ENCODE measurements at regions not wholly inside any gene's neighbourhood (a gene's known extent, or its start where the extent isn't known, plus 50 kb on each side); places are given as distances from the start of the nearest gene placed in this dataset.
"Not testable (repeated sequence)": the region's sequence is repeated elsewhere in the genome, so short reads cannot be mapped to it uniquely, and the experiment has no call there.

- no peak for DNase-seq
Observed at GRCh38 chr6:81623106-81623759, 129.2 kb downstream of the TENT5A start.

- no peak for DNase-seq
Observed at GRCh38 chr6:81621816-81622395, 130.6 kb downstream of the TENT5A start.

GRCh38 chr6:81614292-81614691 is 138.2 kb downstream of the TENT5A start:
- no peak for DNase-seq

GRCh38 chr6:81613606-81614005 is 138.9 kb downstream of the TENT5A start:
- DNase-seq = no peak

GRCh38 chr6:81612136-81612535 is 140.3 kb downstream of the TENT5A start:
- no peak for DNase-seq

GRCh38 chr6:81609736-81610135 is 142.7 kb downstream of the TENT5A start:
- no peak for DNase-seq

GRCh38 chr6:81608776-81609175 is 143.7 kb downstream of the TENT5A start:
- DNase-seq = no peak

- no peak for DNase-seq
Observed at GRCh38 chr6:81606965-81607381, 145.5 kb downstream of the TENT5A start.

- no peak for DNase-seq
Observed at GRCh38 chr6:81605526-81605925, 147.0 kb downstream of the TENT5A start.

GRCh38 chr6:81601918-81602317 is 150.6 kb downstream of the TENT5A start:
- DNase-seq = no peak

GRCh38 chr6:81600488-81600887 is 152.0 kb downstream of the TENT5A start:
- not testable (repeated sequence) for DNase-seq

- peak; percentile 36 for DNase-seq
Observed at GRCh38 chr6:81594501-81594900, 158.0 kb downstream of the TENT5A start.

- DNase-seq = no peak
Observed at GRCh38 chr6:81590314-81590691, 162.2 kb downstream of the TENT5A start.

GRCh38 chr6:81589465-81590313 is 162.8 kb downstream of the TENT5A start:
- peak; percentile 2 for DNase-seq

GRCh38 chr6:81585686-81586085 is 166.8 kb downstream of the TENT5A start:
- DNase-seq = not testable (repeated sequence)

- DNase-seq = not testable (repeated sequence)
Observed at GRCh38 chr6:81584156-81584555, 168.3 kb downstream of the TENT5A start.

GRCh38 chr6:81575442-81575841 is 177.0 kb downstream of the TENT5A start:
- DNase-seq = no peak

- DNase-seq = no peak
Observed at GRCh38 chr6:81572020-81572419, 180.5 kb downstream of the TENT5A start.

GRCh38 chr6:81570681-81571080 is 181.8 kb downstream of the TENT5A start:
- DNase-seq = no peak

GRCh38 chr6:81568973-81569372 is 183.5 kb downstream of the TENT5A start:
- no peak for DNase-seq

GRCh38 chr6:81565071-81565470 is 187.4 kb downstream of the TENT5A start:
- no peak for DNase-seq

- no peak for DNase-seq
Observed at GRCh38 chr6:81564470-81565068, 187.9 kb downstream of the TENT5A start.

GRCh38 chr6:81562169-81562568 is 190.3 kb downstream of the TENT5A start:
- no peak for DNase-seq

GRCh38 chr6:81561731-81562130 is 190.8 kb downstream of the TENT5A start:
- no peak for DNase-seq

Measured in NCI-H82 (cell line).